Breast epithelium (tissue), 3 donors: ENCODE measurements at regions not wholly inside any gene's neighbourhood (a gene's known extent, or its start where the extent isn't known, plus 50 kb on each side); places are given as distances from the start of the nearest gene placed in this dataset.

Experiments used
- POLR2A ChIP-seq: fragments of 450-650 bp; IDR thresholded peaks from one replicate; pipeline ENCODE4 v1.6.1; 2016; ENCODE audit warnings: antibody characterized with exemption, mild to moderate bottlenecking, moderate library complexity
- POLR2AphosphoS5 ChIP-seq, 3 donors: sonication (generic); formaldehyde crosslinking; IDR thresholded peaks; one replicate each; pipeline ENCODE4 v1.6.1; 2017; ENCODE audit warnings: antibody characterized with exemption in 3 of 3
- TF ChIP-seq, protein P1 (sequence below), 3 donors: fragments of 450-650 bp; IDR thresholded peaks; one replicate each; pipeline ENCODE4 v1.5.1; 2016 to 2017; ENCODE audit warnings: antibody characterized with exemption in 3 of 3, mild to moderate bottlenecking in 3 of 3, moderate library complexity in 3 of 3

DNA sequence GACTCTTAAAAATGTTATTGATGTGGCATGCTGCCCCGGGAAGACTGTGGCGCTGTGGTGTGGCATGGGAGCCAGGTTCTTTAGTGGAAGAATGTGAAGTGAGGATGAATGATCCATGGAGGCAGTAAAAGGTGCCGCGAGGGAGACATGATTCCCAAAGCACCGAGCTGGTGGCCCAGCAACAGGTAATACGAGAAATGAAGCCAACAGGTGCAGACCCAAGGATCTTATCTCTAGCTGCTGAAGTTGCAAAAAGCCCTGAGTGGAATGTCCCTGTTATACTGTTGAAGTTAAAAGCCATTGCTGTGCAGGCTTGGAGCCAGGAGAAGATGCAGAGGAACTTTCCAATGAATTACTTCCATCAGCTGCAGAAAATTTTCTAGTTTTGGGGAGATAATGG, 53.5 kb downstream of the OR2B6 start:
- no peak for TF ChIP-seq POLR2AphosphoS5 (IDR thresholded peaks at IDR 0.05)
- TF ChIP-seq, protein P1, sequence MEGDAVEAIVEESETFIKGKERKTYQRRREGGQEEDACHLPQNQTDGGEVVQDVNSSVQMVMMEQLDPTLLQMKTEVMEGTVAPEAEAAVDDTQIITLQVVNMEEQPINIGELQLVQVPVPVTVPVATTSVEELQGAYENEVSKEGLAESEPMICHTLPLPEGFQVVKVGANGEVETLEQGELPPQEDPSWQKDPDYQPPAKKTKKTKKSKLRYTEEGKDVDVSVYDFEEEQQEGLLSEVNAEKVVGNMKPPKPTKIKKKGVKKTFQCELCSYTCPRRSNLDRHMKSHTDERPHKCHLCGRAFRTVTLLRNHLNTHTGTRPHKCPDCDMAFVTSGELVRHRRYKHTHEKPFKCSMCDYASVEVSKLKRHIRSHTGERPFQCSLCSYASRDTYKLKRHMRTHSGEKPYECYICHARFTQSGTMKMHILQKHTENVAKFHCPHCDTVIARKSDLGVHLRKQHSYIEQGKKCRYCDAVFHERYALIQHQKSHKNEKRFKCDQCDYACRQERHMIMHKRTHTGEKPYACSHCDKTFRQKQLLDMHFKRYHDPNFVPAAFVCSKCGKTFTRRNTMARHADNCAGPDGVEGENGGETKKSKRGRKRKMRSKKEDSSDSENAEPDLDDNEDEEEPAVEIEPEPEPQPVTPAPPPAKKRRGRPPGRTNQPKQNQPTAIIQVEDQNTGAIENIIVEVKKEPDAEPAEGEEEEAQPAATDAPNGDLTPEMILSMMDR (IDR thresholded peaks at IDR 0.05): no peak
- TF ChIP-seq POLR2A: no peak
